GM12892 (cell line): ENCODE measurements at regions not wholly inside any gene's neighbourhood (a gene's known extent, or its start where the extent isn't known, plus 50 kb on each side); places are given as distances from the start of the nearest gene placed in this dataset.

Source experiments
- POLR2A ChIP-seq: IDR thresholded peaks from 2 replicates; pipeline ENCODE4 v1.6.1; 2011; ENCODE audit warnings: low read depth, low read length, control low read depth
- POLR2AphosphoS5 ChIP-seq: IDR thresholded peaks from 2 replicates; pipeline ENCODE4 v1.6.1; 2011; ENCODE audit warnings: low read depth, low read length, control low read depth
- TAF1 ChIP-seq: IDR thresholded peaks from 2 replicates; pipeline ENCODE4 v1.6.1; 2011; ENCODE audit warnings: low read depth, mild to moderate bottlenecking, control low read depth, low read length, borderline replicate concordance

DNA sequence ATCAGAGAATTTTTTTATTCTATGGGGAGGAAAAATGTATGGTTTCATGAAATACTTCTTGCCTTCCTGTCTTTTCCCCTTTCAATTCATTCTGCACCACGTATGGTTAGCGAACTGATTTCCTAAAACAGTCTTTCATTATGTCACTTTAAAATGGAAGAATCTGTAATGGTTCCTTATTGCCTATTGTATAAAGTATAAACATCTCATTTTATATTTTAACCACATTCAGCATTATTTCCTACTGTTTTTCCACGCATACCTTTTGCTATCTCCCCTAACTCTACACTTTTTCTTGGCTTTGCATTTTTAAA is 232.3 kb upstream of the B3GALT2 start:
- TF ChIP-seq TAF1 (no peak), POLR2A (no peak), POLR2AphosphoS5 (no peak)
